ENCODE measurements at regions not wholly inside any gene's neighbourhood (a gene's known extent, or its start where the extent isn't known, plus 50 kb on each side); places are given as distances from the start of the nearest gene placed in this dataset.
"Not testable (repeated sequence)": the region's sequence is repeated elsewhere in the genome, so short reads cannot be mapped to it uniquely, and the experiment has no call there.

DNA sequence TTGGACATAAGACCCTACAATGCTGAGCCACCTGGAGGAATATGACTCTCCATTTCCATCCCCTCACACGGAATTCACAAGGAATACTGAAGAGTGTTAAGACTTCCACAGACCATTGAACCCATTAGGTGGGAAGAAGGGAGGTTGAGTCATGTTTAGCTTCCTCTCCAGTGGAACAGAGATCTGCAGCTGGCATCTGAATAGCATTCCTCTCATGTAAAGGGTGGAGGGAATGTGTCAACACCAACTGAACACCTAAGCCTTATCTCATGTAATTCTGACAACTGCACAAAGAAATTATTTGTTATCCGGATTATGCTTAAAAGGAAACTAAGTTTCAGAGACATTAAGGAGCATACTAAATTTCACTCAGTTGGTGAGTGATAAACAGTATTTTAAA is 705.9 kb downstream of the MAFB start:
- DNase-seq (ENCODE audit: low read depth), result no peak

DNA sequence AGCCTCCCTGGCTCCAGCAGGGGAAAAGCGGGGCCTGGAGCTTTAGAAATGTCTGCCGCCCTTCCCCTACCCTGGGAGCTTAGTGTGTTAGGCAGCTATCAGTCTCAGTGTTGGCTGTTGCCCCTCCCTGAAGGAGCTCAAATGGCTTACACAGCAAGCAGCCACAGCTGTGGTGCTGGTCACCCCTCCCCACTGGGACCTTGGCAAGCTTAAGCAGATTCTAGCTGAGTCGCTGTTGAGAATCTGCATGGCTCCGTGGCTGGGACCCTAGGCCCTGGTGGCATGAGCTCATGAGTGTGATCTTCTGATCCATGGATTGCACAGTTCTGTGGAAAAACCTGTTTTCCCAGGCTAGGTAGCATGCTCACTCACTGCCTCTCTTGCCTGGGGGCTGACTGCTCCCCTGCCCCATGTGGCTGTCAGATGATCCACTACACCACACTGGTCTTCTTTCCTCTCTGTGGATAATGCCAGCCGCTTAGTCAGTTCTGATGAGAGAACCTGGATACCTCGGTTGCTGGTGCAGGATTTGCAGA is 714.0 kb downstream of the MAFB start:
- DNase-seq (ENCODE audit: low read depth), result no peak

DNA sequence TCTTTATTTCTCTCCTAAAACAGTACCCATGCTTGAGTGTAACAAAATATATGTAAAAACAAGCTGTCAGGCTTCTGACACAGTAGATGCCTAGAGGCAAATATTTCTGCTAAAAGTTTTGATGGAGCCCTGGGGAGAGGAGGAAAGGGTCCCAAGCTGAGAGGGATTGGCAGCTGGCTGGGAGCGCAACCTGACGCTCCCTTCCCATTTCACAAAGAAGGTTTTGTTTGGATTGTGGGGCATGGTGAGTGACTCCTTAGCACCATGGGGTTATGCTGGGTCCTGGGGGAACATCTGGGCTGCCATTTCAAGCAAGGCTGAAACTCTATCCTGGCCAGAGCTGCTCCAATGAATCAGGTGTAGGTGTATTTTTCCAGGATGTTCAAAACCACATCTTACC is 720.5 kb downstream of the MAFB start:
- no peak for DNase-seq (ENCODE audit: low read depth)

DNA sequence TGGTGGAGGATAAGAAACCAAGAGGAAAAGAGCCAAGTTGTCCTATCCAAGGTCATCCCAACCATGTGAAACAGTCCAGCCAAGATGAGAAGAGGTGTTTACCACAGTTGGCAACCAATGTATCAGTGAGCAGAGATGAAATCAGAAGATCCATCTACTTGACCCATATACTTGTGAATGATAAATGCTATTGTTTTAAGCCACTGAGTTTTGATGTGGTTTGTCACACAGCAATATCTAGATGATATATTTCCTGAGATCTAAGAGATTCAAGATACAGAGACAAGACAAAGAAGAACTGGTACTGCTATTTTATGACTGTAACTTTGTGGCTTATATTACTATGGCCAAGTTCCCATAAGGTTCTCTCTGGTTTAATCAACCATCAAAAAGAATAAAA is 721.2 kb downstream of the MAFB start:
- DNase-seq (ENCODE audit: low read depth), result no peak

DNA sequence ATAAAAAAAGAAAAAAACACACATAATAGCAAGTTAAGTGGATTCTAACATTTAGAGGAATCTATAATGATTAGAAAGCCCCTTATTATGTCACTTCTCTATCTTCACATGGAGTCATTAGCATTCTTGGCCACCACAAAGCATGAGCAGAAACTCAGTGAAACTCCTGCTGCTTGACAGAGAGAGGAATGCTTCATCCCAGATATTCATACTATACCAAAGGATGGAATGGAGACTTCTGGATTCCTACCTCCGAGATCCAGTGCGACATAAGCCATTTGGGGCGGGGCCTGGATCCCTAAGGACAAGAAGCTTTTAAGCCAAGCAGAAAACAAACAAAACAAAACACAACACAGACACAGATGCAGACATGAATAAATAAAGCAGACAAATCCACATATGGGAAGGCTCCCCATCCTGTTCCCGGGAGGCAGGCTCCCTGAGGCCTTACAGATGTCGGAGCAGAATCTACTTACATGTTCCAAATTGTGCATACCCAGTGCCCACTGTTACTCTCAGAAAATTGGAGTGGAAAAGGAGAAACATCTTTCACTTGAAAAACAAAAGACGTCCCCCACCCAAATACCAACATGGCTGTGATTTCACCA is 727.3 kb downstream of the MAFB start:
- DNase-seq (ENCODE audit: low read depth), result no peak

DNA sequence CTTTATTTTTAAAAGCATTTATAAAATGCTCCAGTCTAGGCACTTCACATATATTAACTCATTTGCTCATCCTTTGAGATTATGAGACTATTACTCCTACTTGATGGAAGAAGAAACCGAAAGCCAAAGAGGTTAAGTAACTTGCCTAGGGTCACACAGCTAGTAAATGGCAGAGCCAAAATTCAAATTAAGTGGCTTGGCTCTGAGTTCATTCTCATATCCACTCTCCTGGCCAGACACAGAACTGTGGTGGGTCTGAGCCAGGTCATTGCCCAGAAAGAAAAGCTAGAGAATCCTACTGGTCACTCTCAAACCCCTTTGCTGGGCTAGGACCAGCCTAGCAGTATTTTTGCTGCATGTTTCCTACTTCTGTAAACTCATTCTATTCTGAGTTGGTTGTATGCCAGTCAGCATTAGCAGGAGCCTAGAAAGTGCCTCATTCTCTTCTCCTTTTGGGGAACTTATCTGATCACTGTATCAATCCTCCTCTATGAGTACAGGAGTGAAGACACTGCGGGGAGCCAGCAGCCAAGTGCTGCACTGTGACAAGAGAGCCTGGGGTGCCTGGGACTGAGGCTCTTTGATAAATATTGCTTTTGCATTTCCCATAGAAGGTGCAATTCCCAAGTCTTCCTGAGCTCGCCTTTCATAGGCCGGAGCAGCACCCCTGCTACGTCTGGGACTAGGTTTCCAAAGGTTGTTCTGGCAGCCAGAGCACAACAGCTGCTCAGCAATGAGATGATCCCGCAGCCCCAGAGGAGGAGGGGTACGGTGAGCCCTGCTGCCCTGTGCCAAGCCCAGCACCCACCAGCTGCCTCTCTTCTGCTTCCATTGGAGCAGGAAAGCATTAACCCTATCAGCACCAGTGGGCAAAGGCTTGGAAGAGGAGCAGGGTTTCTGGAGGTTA is 728.3 kb downstream of the MAFB start:
- no peak for DNase-seq (ENCODE audit: low read depth)

DNA sequence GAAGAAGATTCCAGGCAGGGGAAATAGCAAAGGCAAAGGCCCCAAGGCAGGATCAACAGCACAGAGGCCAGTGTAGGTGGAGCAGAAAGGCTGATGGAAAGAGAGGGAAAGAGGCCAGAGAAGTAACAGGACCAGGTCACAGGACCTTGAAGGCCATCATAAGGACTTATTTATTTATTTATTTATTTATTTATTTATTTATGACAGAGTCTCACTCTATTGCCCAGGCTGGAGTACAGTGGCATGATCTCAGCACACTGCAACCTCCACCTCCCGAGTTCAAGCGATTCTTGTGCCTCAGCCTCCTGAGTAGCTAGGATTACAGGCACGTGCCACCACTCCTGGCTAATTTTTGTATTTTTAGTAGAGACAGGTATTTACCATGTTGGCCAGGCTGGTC is 731.1 kb downstream of the MAFB start:
- DNase-seq (ENCODE audit: low read depth), result not testable (repeated sequence)

DNA sequence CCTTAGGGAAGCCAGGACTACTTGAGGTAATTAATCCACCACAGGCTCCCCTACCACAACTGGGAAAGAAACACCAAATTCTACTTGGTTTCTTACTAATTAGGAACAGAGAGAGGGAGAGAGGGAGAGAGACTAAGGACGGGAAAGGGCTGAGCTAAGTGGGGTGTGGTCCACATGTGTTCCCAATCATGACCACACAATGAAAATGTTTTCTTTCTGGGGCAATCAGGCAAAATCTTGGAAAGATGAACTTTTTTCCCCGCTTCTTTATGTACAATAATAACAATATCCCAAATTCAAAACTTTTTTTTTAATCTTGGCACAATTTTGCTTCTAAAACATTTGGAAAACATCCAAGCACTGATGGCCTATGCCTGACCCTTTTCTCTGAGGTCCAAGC is 734.4 kb downstream of the MAFB start:
- DNase-seq (ENCODE audit: low read depth), result no peak

DNA sequence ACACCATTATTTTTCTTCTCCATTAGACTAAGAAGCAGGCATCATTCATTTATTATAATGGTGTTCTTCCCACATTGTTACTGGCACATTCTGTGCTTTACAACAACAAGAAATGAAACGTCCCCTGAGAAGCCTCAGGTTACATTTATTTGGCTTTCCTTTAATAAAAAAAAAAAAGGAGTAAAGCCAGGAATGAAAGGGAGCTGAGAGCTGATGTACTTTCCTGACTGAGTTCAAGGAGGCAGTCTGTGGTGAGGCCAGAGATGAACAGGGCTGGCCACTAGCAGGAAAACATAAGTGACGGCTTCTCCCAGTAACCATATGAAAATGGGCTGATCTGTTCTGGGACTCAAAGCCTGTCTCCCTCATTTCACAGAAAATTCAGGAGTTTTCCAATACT is 742.1 kb downstream of the MAFB start:
- DNase-seq (ENCODE audit: low read depth), result no peak

DNA sequence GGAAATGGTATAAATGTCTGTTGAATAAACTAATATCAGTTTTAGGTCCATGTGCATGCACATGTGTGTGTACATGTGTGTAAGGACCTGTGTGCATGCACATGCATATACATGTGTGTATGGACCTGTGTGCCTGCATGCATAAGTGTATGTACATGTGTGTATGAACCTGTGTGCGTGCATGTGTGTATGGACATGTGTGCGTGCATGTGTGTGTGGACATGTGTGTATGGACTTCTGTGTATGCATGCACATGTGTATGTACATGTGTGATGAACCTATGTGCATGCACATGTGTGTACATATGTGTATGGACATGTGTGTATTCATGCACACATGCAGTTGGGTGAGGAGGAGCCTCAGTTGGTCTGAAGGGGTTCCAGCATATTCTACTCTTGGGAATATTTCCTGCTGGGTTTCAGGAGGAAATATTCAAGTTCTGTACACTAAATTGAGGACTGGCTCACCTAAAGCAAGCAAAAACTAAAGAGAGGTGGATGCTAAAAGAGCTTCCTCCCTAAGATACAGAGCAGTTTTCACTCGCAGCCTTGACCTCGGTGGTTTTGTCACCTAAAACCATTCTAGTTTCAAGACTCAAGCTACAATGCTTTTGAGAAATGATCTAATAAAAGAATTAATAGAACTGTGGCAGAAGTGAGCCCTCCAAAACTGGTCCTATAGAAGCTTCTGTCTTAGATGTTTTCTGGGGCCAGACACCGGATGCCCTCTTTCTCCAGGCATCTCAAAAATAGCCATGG is 742.8 kb downstream of the MAFB start:
- DNase-seq (ENCODE audit: low read depth), result no peak

DNA sequence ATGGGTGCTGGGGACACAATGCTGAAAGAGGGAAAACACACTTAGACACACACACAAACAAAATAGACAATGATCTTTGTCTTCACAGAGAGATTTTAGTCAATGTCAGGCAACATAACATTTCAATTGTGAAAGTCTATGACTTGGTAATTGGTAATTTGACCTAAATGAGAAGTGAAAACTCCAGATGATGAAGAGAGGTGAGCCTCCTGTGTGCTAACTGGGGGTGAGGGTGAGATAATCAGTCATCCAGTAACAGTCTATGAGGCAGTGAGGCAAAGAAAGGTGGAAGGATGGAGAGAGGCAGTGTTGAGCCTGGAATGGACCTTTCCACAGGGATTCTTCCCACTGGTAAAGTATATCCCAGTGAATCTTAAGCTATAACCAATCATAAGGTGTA is 744.2 kb downstream of the MAFB start:
- no peak for DNase-seq (ENCODE audit: low read depth)

DNA sequence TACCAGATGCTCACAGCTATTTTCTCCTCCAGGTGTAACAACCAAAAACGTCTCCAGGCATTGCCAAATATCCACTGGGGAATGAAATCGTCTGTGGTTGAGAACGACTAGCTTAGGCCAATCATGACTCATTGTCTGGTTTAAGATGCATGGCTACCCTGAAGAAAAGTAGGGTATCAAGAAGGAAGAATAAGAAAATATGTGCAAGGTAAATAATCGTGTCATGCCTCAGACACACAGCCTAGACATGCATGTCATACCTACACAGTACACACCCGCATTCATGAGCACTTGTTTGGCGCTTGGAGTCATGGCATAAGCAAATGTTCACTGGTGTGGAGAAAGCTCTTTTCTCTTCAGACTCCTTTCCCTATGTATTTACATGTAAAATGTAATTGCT is 745.7 kb downstream of the MAFB start:
- DNase-seq (ENCODE audit: low read depth), result no peak

DNA sequence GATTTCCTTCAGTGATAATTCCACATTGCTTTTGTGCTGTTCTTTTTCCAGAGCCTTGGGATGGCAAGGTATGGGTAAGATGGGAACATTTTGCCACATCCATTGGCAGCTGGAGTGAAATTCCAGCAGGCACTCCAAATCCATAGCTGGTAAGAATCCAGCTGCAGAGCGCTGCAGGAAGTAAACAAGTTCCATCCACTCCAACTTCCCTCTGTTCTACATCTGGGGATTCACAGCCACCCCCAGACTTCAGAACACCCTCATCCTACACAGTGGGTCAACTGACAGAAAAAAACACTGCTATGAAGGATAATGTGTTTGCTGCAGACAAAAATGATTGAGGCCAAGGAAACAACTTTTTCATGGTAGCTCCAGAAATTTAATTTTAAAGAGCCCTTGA is 747.8 kb downstream of the MAFB start:
- DNase-seq (ENCODE audit: low read depth), result no peak

DNA sequence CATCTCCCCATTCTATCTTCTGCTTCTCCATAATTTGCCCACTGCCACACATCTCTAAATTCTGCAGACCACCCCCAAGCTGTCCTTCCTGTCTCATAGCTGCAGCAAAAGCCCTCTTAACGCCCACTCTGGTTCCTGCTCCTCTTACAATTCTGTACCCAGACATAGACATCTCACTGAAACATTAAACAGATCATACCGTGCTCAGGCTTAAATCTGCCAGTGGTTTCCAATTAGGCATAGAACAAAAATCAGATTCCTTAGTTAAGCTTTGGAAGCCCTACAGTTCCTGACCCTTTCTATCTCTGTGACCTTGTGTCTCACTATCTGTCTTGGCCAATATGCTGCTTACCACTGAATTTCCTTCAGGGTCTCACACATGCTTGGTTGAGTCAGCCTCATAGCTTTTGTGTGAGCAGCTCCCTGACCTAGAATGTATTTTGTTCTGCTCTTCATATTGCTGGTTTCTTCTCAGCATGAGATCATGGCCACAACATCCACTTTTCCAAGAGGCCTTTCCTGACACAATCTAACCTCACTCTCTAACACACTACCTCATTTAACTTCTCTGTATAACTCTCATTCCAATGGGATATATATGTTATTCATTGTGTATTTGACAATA is 749.7 kb downstream of the MAFB start:
- no peak for DNase-seq (ENCODE audit: low read depth)

DNA sequence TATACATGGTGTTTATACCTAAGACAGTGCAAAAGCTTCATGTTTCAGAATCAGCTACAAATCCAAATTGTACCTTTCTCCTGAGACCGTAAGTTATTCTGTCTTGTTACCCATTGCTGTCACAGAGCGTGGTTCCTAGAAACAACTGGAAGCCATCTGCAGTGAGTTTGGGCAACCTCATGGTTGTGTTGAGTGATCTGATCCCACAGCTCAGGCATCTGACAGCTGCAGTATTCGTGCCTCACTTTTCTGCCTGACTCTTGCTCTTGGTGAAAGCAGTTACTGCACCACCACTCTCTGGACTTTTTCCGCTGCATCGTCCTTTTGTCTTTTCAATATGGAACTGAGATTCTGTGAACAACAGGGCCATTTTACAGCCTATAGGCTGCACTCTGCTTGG is 752.6 kb downstream of the MAFB start:
- no peak for DNase-seq (ENCODE audit: low read depth)

DNA sequence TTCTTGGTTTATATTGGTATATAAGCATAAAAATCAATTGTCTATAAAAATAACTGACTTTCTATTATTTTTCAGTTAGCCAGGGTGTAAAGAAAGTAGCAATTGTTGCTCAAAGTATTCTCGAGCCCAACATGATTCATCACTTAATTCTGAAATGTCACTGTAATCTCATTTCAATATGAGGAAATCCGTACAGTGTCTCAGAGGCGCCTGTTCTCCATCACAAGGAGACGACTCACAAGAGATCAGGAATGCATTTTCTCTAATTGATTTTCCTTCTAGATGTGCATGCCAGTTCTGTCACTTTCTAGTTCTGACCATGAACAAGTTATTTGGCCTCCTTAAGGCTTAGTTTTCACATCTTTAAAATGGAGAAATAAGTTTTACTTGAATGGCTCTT is 753.1 kb downstream of the MAFB start:
- no peak for DNase-seq (ENCODE audit: low read depth)

DNA sequence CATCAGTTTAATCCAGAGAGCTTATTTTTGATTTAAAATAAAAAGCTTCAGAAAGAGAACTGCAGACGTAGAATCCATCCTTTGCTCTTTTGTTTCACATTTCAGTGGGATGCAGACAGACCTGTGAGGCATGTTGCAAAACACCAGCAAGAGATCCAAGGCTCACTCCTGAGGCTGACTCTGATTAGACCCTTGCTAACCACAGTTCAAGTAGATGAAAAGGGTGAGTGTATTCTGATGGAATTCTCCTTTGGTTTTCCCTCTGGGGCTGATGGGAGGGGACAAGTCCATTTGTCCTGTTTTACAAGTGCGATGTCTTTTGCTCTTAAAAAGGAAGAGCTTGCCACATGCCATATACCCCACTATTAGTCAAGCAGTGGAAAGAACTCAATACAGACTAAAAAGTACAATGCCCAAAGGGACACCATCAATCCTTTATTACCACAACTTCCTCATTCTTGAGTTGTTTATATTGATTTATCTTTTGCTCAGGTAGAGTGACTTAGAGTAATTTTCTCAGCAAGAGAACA is 772.7 kb downstream of the MAFB start:
- DNase-seq (ENCODE audit: low read depth), result no peak

DNA sequence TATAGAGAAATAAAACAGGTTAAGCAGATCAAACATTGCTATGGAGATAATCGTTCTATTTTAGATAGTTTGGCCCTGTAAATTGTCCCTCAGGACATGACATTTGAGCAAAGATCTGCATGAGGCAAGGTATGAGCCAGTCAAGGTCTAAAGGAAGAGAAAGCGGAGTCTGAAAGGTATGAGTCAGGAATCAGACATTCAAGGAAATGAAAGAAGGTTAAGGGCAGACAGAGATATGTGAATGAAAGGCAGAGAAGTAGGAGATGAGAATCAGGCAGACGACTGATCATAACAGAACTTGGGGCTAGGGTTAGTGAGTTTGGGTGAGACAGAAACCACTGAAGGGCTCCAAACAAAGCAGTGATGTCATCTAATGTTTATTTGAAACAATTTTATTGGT is 775.8 kb downstream of the MAFB start:
- no peak for DNase-seq (ENCODE audit: low read depth)

DNA sequence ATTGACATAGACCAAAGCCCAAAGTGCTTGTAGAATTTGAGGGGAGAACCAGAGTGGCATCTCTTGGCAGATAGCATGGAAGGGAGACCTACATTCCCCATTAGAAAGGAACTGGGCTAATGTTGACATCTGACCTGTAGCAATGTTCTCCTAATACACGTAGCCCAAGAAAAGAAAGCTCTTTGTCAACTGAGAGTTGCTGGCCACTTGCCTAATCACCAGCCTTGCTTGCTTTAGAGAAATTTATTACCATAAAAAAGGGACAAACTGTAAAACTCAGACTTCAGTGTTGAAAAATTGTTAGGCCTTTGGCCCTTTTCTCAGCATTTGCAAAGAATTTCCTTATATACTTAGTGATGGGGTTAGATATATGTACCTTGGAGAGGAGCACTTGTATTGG is 777.5 kb downstream of the MAFB start:
- no peak for DNase-seq (ENCODE audit: low read depth)

DNA sequence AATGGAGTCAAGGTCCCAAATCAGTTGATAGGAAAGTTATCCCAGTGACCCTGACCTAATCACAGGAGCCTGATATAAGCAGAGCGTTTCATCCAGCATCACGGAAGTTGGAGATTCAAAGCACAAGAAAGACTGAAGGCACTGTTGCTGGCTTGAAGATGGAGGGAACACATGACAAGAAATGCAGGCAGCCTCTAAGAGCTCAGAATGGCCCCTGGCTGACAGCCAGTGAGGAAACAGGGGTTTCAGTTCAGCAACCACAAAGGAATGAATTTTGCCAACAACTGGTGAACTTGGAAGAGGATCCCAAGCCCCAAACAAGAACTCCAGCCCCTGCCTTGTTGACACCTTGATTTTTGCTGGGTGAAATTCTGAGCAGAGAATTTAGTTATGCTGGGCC is 778.5 kb downstream of the MAFB start:
- DNase-seq (ENCODE audit: low read depth), result no peak

DNA sequence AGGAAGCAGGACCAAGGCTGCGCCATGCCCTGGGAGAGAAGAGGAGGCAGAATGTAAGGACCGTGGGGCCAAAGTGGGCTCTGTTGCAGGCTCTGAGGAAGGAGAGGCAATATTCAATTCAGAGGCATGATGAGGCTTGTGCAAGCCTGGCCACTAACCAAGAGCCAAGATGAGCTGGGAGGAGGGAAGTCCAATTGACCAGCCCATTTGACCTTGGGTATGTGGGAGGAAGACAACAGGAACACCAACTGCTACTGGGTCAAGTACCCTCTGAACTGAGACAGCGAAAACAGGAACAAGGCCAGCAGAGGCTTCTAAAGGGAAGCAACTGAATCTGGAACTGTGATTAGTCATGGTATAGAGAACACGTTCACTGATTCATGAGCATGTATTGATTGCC is 779.6 kb downstream of the MAFB start:
- DNase-seq (ENCODE audit: low read depth), result no peak

DNA sequence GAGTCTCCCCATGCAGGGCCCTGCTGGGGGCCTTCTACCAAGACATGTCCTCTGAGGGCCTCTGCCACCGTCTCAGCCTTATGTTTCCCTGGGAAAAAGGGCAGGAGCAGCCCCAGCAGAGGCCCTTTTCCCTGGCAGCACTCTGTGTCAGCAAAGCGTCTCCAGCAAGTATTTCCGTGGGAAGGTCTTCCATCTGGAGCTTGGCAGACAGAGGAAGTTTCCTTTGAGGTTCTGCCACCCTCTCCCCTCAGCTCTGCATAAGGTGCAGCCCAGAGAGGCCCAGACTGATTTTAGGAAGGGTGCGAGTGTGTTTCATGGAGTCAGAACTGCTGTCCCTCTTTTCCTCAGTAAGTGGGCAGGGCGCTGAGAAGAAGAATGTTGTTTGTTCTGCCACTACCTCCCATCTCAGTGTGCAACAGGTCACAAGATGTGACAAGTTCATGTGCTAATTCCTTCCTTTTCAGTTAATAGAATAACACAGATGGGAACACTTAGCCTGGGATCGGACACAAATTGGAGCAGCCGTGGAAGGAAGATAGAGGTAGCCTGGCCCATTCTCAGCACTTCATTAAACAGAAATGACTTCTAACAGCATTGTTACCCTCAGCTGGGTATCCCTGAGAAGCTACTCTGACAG is 784.4 kb downstream of the MAFB start:
- no peak for DNase-seq (ENCODE audit: low read depth)
